Naive thymus-derived CD4-positive, alpha-beta T cell (primary cell): ENCODE measurements at regions not wholly inside any gene's neighbourhood (a gene's known extent, or its start where the extent isn't known, plus 50 kb on each side); places are given as distances from the start of the nearest gene placed in this dataset.
"Not testable (repeated sequence)": the region's sequence is repeated elsewhere in the genome, so short reads cannot be mapped to it uniquely, and the experiment has no call there.

ENCODE experiments used
- ATAC-seq: fragments of 150-1000 bp; cut with Tn5 transposase; 2 replicates; pipeline ENCODE4 v1.10.0; 2021; ENCODE audit warnings: mild to moderate bottlenecking, moderate library complexity
- CTCF ChIA-PET: fragments of 350-600 bp; sonication (Branson Sonifier 250); formaldehyde crosslinking; loops from one replicate; lab custom pipeline; 2021; ENCODE audit warnings: antibody characterized with exemption; lab: Charles Lee
- POLR2A ChIA-PET: fragments of 350-600 bp; sonication (Branson Sonifier 250); formaldehyde crosslinking; loops from one replicate; lab custom pipeline; 2021; ENCODE audit warnings: antibody characterized with exemption, inconsistent platforms; lab: Charles Lee
- DNase-seq, 9 donors: peaks; one replicate each; pipeline versions ENCODE4 v3.0.0 to v3.0.0-alpha.2; 2020 to 2022; ENCODE audit warnings: mixed read lengths in 1 of 9
- H3K27ac ChIP-seq: one replicate; pipeline ENCODE4 v1.7.0; 2013; ENCODE audit warnings: mild to moderate bottlenecking, low read depth, low read length, moderate library complexity
- H3K27me3 ChIP-seq, 2 donors: one replicate each; pipeline ENCODE4 v1.7.0; 2013; ENCODE audit warnings: low read length in 2 of 2, mild to moderate bottlenecking in 2 of 2, moderate library complexity in 2 of 2; ENCODE audit not compliant: control insufficient read depth in 2 of 2, insufficient read depth in 2 of 2
- H3K36me3 ChIP-seq, 3 experiments: 1 replicate in 2 of 3; 2 replicates in 1 of 3; pipeline ENCODE4 v1.7.0; 2013; ENCODE audit warnings: low read length in 3 of 3, mild to moderate bottlenecking in 3 of 3, moderate library complexity in 1 of 3; ENCODE audit not compliant: insufficient read depth in 3 of 3, control insufficient read depth in 2 of 3
- H3K4me1 ChIP-seq, 2 donors: one replicate each; pipeline ENCODE4 v1.7.0; 2013; ENCODE audit warnings: low read length in 2 of 2, mild to moderate bottlenecking in 2 of 2, moderate library complexity in 1 of 2; ENCODE audit not compliant: control insufficient read depth in 2 of 2, insufficient read depth in 2 of 2
- H3K4me3 ChIP-seq: 2 replicates; pipeline ENCODE4 v1.7.0; 2013; ENCODE audit warnings: mild to moderate bottlenecking, low read length
- H3K9me3 ChIP-seq, 3 experiments: 1 replicate in 2 of 3; 2 replicates in 1 of 3; pipeline ENCODE4 v1.7.0; 2013; ENCODE audit warnings: low read length in 3 of 3; ENCODE audit not compliant: control insufficient read depth in 2 of 3
- H3K27ac Mint-ChIP-seq, 9 donors: one replicate each; pipeline ENCODE4 v1.8.0; 2020 to 2022; ENCODE audit warnings: mixed read lengths in 9 of 9, mild to moderate bottlenecking in 8 of 9, moderate library complexity in 5 of 9, inconsistent platforms in 2 of 9
- H3K27me3 Mint-ChIP-seq, 5 donors: one replicate each; pipeline ENCODE4 v1.8.0; 2021 to 2022; ENCODE audit warnings: mixed read lengths in 5 of 5, mild to moderate bottlenecking in 1 of 5
- H3K36me3 Mint-ChIP-seq, 5 donors: one replicate each; pipeline ENCODE4 v1.8.0; 2020 to 2022; ENCODE audit warnings: mixed read lengths in 5 of 5, mild to moderate bottlenecking in 3 of 5, inconsistent platforms in 1 of 5
- H3K4me1 Mint-ChIP-seq, 7 donors: one replicate each; pipeline ENCODE4 v1.8.0; 2020 to 2022; ENCODE audit warnings: mixed read lengths in 7 of 7, mild to moderate bottlenecking in 3 of 7, inconsistent platforms in 1 of 7
- H3K4me3 Mint-ChIP-seq, 10 donors: one replicate each; pipeline ENCODE4 v1.8.0; 2020 to 2022; ENCODE audit warnings: mild to moderate bottlenecking in 10 of 10, mixed read lengths in 10 of 10, moderate library complexity in 6 of 10, inconsistent platforms in 2 of 10
- H3K9me3 Mint-ChIP-seq, 11 donors: one replicate each; pipeline ENCODE4 v1.8.0; 2020 to 2022; ENCODE audit warnings: mixed read lengths in 11 of 11, mild to moderate bottlenecking in 4 of 11, inconsistent platforms in 1 of 11, moderate library complexity in 1 of 11
- intact Hi-C, 2 donors: fragments of 100-400 bp; cut with micrococcal nuclease; formaldehyde crosslinking; loops; one replicate each; pipeline ENCODE4 v1.15.1; 2023

- ChIA-PET POLR2A (no interaction called here), CTCF (interaction anchor here (1.0 kb wide), 1 partner anchor 21 kb away, joined by 7 read pairs; no protein-coding TSS in a partner anchor)
- intact Hi-C loops, result no loop called here
- no peaks in the 10 kb centered on the region for H3K36me3 ChIP-seq
- Mint-ChIP-seq H3K4me1 (peaks cover 0 to 6% (median 0%) of the 10 kb centered on the region in 7 donors), H3K9me3 (no peaks in the 10 kb centered on the region), H3K27me3 (peaks cover 0 to 27% (median 0%) of the 10 kb centered on the region in 5 donors), H3K36me3 (peaks cover 0 to 3% (median 0%) of the 10 kb centered on the region in 5 donors), H3K4me3 (no peak overlapping the region), H3K27ac (no peak overlapping the region)
- no peak overlapping the region for H3K4me3 ChIP-seq
- no peaks in the 10 kb centered on the region for H3K4me1 ChIP-seq
- no peak overlapping the region for H3K27ac ChIP-seq
- DNase-seq (no peak), ATAC-seq (no peak)
- no peaks in the 10 kb centered on the region for H3K9me3 ChIP-seq
- no peaks in the 10 kb centered on the region for H3K27me3 ChIP-seq
Measured at GRCh38 chr10:8151086-8151485, 96.6 kb downstream of the GATA3 start.

DNA sequence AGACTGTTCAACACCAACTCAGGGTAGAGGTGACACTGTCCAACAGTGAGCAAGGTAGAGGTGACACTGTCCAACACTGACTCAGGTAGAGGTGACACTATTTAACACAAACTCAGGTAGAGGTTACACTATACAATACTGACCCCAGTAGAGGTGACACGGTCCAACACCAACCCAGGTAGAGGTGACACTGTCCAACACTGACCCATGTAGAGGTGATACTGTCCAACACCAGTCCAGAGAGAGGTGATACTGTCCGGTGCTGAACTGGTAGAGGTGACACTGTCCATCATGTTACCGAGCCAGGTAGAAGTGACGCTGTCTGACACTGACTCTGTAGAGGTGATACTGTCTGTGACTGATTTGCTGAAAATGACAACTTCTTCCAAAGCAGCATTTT lies 102.4 kb downstream of the GATA3 start:
- H3K4me1 Mint-ChIP-seq, result peaks cover 0 to 12% (median 0%) of the 10 kb centered on the region in 7 donors
- peaks cover 0 to 33% (median 0%) of the 10 kb centered on the region in 5 donors for H3K27me3 Mint-ChIP-seq
- intact Hi-C loops, result no loop called here
- peaks cover 0 to 3% (median 0%) of the 10 kb centered on the region in 5 donors for H3K36me3 Mint-ChIP-seq
- Histone ChIP-seq H3K9me3 (no peaks in the 10 kb centered on the region), H3K27ac (no peak overlapping the region), H3K36me3 (no peaks in the 10 kb centered on the region), H3K4me1 (no peaks in the 10 kb centered on the region), H3K27me3 (no peaks in the 10 kb centered on the region), H3K4me3 (no peak overlapping the region)
- peaks cover 0 to 8% (median 0%) of the 10 kb centered on the region in 11 donors for H3K9me3 Mint-ChIP-seq
- POLR2A ChIA-PET, result interaction anchor here (0.7 kb wide), 1 partner anchor 25 kb away, joined by 3 read pairs; no protein-coding TSS in a partner anchor
- DNase-seq (no peak), ATAC-seq (peak; percentile 24)
- no peak overlapping the region for H3K4me3 Mint-ChIP-seq
- CTCF ChIA-PET, result no interaction called here
- no peak overlapping the region for H3K27ac Mint-ChIP-seq

DNA sequence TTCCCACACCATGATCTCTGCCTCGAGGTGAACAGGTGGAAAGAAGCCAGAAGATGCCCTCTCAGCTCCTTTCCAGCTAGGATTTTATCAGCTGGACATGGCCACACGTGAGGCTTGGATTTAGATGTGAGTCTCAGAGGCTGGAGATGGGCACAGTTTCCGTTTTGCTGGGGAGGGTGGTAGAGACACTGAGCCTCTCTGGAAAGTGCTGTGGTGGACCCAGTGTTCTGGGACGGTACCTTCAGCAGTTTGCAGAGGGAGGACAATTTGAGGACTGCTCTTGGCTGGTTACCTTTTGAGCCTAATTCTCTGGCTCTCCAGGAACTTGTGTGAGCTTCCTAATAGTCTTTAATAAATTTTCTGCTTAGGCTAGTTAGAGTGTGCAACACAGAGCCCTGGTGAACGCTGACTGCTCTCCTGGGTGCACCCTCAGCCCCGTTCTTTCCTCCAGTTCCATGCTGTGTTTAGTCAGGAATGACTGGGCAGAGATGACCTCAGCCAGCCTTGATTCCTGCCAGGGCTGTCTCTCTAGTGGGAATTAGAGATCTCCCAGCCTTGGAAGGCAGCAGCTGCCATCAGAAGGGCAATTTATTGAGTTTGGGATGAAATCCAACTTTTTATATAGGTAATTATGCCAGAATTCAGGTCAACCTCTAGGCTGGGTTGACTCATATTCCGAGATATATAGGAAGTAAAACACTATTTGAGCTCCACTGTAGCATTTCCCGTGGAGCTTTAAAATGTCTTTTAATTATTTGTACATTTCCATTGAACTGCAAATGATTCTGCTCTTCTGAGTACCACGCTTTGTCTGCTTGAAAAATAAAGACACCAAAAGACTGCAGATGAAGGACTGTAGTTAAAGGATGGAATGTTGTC lies 103.9 kb downstream of the GATA3 start:
- Histone ChIP-seq H3K9me3 (no peaks in the 10 kb centered on the region), H3K27ac (no peak overlapping the region), H3K4me1 (no peaks in the 10 kb centered on the region), H3K36me3 (no peaks in the 10 kb centered on the region), H3K4me3 (no peak overlapping the region), H3K27me3 (no peaks in the 10 kb centered on the region)
- Mint-ChIP-seq H3K4me3 (peak overlapping the region in 1 of 10 donors; percentile 27), H3K36me3 (peaks cover 0 to 4% (median 0%) of the 10 kb centered on the region in 5 donors), H3K4me1 (peaks cover 0 to 12% (median 0%) of the 10 kb centered on the region in 7 donors), H3K9me3 (peaks cover 0 to 10% (median 0%) of the 10 kb centered on the region in 11 donors), H3K27ac (peak overlapping the region in 1 of 9 donors; percentile 36), H3K27me3 (peaks cover 0 to 29% (median 0%) of the 10 kb centered on the region in 5 donors)
- DNase-seq, result no peak
- POLR2A ChIA-PET, result interaction anchor here (0.7 kb wide), 1 partner anchor 823 kb away, joined by 3 read pairs; no protein-coding TSS in a partner anchor
- no peak for ATAC-seq
- CTCF ChIA-PET, result interaction anchor here (1.0 kb wide), 1 partner anchor 29 kb away, joined by 5 read pairs; no protein-coding TSS in a partner anchor
- intact Hi-C loops, result no loop called here

DNA sequence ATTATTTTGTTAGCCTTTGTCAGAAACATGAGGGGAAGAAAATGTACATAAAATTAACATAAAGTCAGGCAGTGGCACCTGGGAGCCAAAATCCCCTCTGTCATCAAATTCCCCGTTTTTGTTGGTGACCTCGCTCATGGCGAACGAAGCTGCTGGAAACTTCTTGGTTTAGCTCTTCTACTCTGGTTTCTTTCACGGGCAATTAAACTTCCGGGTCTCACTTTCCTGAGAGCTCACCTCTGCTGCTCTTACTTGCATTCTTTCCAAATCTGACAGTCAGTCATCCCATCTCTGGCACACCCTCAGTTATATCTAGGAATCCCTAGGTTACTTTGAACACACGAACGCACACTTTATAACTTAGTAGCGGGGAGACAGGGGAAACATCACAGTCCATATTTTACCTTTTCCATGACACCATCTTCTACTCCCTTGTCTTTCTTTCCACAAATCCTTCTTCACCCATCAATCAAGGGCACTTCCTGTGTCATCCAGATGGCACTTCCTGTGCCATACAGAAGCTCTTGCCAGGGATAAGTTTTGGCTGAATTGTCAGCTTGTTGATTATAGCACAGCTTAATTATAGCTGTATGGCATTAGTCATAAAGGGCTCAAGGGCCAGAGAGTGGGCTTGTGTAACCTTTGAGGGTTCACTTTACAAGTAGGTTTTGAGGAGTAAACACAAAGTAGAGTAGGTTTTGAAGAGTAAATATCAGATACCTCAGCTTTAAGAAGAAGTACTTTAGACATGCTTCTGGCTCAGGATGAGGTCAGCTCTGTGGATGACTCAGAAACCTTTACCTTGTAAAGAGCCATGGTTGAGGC lies 105.1 kb downstream of the GATA3 start:
- Histone ChIP-seq H3K4me3 (no peak overlapping the region), H3K4me1 (no peaks in the 10 kb centered on the region), H3K9me3 (no peaks in the 10 kb centered on the region), H3K36me3 (no peaks in the 10 kb centered on the region), H3K27ac (no peak overlapping the region), H3K27me3 (no peaks in the 10 kb centered on the region)
- intact Hi-C loops, result no loop called here
- Mint-ChIP-seq H3K27ac (peak overlapping the region in 1 of 9 donors; percentile 25), H3K27me3 (peaks cover 0 to 23% (median 0%) of the 10 kb centered on the region in 5 donors), H3K4me3 (no peak overlapping the region), H3K4me1 (peaks cover 0 to 5% (median 0%) of the 10 kb centered on the region in 7 donors), H3K36me3 (peaks cover 0 to 4% (median 0%) of the 10 kb centered on the region in 5 donors), H3K9me3 (peaks cover 0 to 16% (median 0%) of the 10 kb centered on the region in 11 donors)
- POLR2A ChIA-PET, result no interaction called here
- ATAC-seq (no peak), DNase-seq (no peak)
- CTCF ChIA-PET, result no interaction called here

DNA sequence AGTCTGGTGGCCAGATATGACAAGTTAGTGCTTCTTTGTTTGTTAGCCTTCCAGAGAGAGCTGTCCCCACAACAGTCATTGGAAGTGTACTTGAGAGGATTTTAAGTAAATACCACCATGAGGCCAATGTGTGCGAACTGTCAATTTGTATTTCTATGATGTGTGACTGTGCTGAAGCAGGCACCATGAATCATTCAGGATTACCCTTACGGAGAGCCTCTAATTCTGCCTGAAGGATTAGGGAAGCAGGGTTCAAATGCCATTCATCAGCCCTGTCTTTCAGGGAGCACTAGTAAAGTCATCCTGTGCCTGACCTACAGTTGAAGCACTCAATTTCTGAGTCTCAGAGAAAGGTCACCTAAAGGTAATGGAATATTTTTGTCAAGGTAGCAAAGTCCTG lies 109.3 kb downstream of the GATA3 start:
- H3K27me3 Mint-ChIP-seq, result peaks cover 0 to 20% (median 0%) of the 10 kb centered on the region in 5 donors
- CTCF ChIA-PET, result interaction anchor here (1.2 kb wide), 1 partner anchor 17 kb away, joined by 3 read pairs; no protein-coding TSS in a partner anchor

DNA sequence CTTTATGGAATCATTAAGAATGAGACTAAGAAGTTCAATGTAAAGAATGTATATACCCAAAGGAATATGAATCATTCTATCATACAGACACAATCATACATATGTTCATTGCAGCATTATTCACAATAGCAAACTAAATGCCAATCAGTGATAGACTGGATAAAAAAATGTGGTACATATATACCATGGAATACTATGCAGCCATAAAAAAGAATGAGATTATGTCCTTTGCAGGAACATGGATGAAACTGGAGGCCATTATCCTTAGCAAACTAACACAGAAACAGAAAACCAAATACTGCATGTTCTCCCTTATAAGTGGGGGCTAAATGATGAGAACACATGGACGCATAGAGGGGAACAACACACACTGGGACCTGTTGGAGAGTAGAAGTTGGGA lies 110.2 kb downstream of the GATA3 start:
- DNase-seq, result not testable (repeated sequence)

More for the DNA sequence above, 109.3 kb downstream of the GATA3 start:
- Mint-ChIP-seq H3K27ac (peak overlapping the region in 1 of 9 donors; percentile 18), H3K4me3 (no peak overlapping the region), H3K9me3 (peaks cover 4 to 37% (median 15%) of the 10 kb centered on the region in 11 donors), H3K36me3 (peaks cover 6 to 21% (median 10%) of the 10 kb centered on the region in 5 donors), H3K4me1 (peaks cover 0 to 5% (median 0%) of the 10 kb centered on the region in 7 donors)
- H3K27ac ChIP-seq, result no peak overlapping the region
- H3K36me3 ChIP-seq, result no peaks in the 10 kb centered on the region
- H3K9me3 ChIP-seq, result peaks cover 0 to 3% (median 0%) of the 10 kb centered on the region in 3 experiments
- POLR2A ChIA-PET, result no interaction called here
- no peaks in the 10 kb centered on the region for H3K4me1 ChIP-seq
- ATAC-seq (no peak), DNase-seq (no peak)
- H3K4me3 ChIP-seq, result no peak overlapping the region
- H3K27me3 ChIP-seq, result no peaks in the 10 kb centered on the region
- intact Hi-C loops, result no loop called here

More for the DNA sequence above, 110.2 kb downstream of the GATA3 start:
- H3K4me3 Mint-ChIP-seq, POLR2A ChIA-PET, H3K9me3 ChIP-seq, CTCF ChIA-PET, ATAC-seq, H3K36me3 ChIP-seq, H3K27ac ChIP-seq, H3K27me3 ChIP-seq, H3K4me1 Mint-ChIP-seq, intact Hi-C loops, H3K4me3 ChIP-seq, H3K27ac Mint-ChIP-seq, H3K4me1 ChIP-seq: not testable (repeated sequence)
- Mint-ChIP-seq H3K9me3 (peaks cover 10 to 35% (median 23%) of the 10 kb centered on the region in 11 donors), H3K36me3 (peaks cover 11 to 21% (median 11%) of the 10 kb centered on the region in 5 donors), H3K27me3 (peaks cover 0 to 13% (median 0%) of the 10 kb centered on the region in 5 donors)
